Fibroblast of mammary gland (primary cell): ENCODE measurements at regions not wholly inside any gene's neighbourhood (a gene's known extent, or its start where the extent isn't known, plus 50 kb on each side); places are given as distances from the start of the nearest gene placed in this dataset.
A peak's percentile ranks its signal among the peaks of the same experiment; 100 is the strongest.

Experiments
- DNase-seq: peaks from one replicate; pipeline ENCODE4 v3.0.0-alpha.2; 2010; ENCODE audit warnings: low read depth
- H3K4me3 ChIP-seq: 2 replicates; pipeline ENCODE4 v1.5.1; 2011; ENCODE audit warnings: low read depth, mild to moderate bottlenecking, low read length, moderate library complexity; ENCODE audit not compliant: control insufficient read depth
- TF ChIP-seq, protein P1 (sequence below): conservative IDR thresholded peaks from 2 replicates; pipeline ENCODE4 v1.5.1; 2011; ENCODE audit warnings: low read depth, low read length, inconsistent platforms; ENCODE audit not compliant: control insufficient read depth, insufficient read depth

DNA sequence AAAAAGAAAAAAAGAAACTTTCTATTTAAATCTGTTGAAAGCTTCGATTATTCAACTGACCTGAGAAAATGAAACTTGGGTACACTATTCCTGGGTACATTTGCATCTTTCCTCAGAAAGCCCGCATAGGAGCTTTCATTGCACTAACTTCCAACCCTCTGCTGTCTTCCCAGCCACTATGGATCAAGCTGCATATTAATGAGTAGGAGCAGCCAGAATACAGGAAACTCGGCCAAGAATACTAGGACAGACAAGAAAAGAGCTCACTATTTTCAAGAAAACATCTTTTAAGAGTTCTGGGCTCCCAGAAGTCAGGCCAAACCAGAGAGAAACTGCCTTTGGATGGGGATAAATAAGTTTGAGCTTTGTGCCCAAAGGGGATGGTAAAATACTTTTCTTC lies 135.0 kb upstream of the CCDC28A start:
- H3K4me3 ChIP-seq, result no peak overlapping the region
- TF ChIP-seq, protein P1, sequence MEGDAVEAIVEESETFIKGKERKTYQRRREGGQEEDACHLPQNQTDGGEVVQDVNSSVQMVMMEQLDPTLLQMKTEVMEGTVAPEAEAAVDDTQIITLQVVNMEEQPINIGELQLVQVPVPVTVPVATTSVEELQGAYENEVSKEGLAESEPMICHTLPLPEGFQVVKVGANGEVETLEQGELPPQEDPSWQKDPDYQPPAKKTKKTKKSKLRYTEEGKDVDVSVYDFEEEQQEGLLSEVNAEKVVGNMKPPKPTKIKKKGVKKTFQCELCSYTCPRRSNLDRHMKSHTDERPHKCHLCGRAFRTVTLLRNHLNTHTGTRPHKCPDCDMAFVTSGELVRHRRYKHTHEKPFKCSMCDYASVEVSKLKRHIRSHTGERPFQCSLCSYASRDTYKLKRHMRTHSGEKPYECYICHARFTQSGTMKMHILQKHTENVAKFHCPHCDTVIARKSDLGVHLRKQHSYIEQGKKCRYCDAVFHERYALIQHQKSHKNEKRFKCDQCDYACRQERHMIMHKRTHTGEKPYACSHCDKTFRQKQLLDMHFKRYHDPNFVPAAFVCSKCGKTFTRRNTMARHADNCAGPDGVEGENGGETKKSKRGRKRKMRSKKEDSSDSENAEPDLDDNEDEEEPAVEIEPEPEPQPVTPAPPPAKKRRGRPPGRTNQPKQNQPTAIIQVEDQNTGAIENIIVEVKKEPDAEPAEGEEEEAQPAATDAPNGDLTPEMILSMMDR, result no peak
- DNase-seq, result no peak

DNA sequence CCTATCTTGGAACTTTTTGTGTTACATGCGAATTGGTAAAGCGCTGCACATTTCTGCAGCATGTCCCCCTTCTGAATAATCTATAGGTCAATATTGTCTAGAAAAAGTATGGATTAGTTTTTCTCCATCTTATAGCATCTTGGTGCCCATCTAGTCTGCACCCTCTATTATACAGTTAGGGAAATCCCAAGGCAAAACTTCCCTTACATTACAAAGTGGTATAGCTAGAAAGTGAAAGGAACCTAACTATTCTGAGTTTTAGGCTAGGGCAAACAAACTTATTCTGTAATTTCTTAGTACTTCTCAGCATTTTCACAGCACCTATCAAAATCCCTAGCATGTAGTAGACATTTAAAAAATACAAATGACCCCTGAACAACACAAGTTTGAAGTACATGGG lies 133.5 kb upstream of the CCDC28A start:
- DNase-seq, result no peak
- TF ChIP-seq, protein P1, result no peak
- no peak overlapping the region for H3K4me3 ChIP-seq

DNA sequence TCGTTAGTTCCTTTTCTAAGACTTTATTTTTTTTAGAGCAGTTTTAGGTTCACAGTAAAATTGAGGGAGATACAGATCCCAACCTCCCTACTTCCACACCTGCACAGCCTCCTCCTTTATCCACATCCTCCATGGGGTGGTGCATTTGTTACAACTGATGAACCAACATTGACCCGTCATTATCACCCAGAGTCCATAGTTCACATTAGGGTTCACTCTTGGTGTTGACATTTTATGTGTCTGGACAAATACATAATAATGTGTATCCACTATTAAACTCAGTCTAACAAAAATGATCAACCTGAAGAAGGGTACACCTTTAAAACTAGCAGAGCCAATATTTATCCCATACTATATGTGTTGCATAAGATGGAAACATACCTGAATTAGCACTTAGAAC lies 130.4 kb upstream of the CCDC28A start:
- no peak for DNase-seq
- TF ChIP-seq, protein P1, result no peak
- no peak overlapping the region for H3K4me3 ChIP-seq

DNA sequence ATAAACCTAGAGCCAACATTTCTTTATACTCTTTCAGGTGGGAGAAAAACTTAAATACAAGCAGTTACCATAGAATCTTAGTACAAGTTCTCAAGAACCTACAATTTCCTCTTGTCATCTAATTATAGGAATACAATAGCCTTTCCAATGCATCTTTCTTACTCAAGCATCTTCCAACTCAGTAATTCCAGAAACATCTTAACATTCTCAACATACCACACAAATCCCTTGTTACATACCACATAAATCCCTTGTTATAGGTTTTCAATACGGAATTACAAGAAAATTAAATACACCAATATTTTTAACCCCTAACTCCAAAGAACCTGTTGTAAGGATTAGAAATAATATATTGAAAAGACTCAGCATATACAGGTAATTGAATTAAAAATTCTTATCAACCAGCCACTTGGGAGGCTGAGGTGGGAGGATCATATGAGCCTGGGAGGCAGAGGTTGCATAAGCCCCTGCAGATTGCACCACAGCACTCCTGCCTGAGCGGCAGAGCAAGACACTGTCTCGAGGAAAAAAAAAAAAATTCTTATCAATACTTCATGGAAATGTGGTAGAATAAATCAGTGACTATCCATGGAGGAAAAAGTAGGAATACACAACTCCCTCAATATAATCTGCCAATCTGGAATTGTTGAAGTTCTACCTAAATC lies 127.5 kb upstream of the CCDC28A start:
- H3K4me3 ChIP-seq, result no peak overlapping the region
- TF ChIP-seq, protein P1, result no peak
- no peak for DNase-seq

DNA sequence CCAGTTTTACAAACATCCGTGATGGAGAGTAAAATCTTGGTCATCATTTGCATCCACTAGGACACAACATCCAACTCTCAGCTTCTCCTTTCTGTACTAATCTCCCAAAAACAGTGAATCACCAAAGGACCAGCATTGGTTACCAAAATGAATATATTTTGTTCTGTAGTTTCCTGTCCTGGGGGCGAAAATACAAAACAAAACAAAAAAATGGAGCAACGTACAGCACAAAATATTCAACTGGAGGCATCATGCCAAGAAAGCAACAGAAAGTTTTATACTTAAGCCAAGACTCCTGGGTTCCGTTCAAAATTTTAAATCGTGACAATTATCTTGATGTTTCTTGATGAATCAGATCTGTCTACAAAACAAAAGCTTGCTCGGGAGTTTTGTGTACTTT lies 126.6 kb upstream of the CCDC28A start:
- peak; percentile 82 for DNase-seq
- TF ChIP-seq, protein P1, result no peak
- H3K4me3 ChIP-seq, result peak overlapping the region; percentile 19

DNA sequence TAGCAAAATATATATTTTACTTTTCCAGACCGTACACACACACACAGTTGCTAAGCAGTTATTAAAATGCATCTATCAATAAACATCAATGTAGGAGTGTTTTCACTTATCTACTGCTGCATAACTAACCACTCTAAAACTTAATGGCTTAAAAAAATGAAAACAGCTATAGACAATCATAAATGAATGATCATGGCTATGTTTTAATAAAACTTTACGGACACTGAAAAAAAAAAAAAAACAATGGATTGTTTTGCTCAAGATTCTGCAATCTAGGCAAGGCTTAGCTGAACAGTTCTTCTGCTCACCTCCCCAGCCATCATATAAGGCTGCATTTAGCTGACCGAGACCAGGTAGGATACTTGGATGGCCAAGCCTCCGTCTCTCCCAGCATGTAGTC lies 125.4 kb upstream of the CCDC28A start:
- DNase-seq, result no peak
- TF ChIP-seq, protein P1, result no peak
- no peak overlapping the region for H3K4me3 ChIP-seq

DNA sequence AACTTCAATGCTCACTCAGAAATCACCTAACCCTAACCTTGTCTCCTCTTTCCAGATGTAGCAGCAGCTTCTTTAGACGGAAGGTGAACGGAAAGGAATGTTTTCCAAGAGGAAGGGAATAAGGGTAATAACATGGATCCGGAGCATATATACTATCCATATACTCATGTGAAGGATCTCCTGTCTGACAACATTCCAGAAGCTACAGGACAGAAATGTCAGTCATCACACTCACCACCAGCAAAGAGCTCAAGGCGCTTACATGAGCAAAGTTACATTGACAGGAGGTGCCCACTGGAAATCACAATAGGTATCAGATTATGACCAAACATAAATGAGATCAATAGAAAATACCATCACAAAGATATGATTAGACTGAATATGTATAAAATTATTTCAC lies 122.1 kb upstream of the CCDC28A start:
- TF ChIP-seq, protein P1, result no peak
- no peak overlapping the region for H3K4me3 ChIP-seq
- no peak for DNase-seq
